Muscle of back (tissue), 3 donors: ENCODE measurements at regions not wholly inside any gene's neighbourhood (a gene's known extent, or its start where the extent isn't known, plus 50 kb on each side); places are given as distances from the start of the nearest gene placed in this dataset.
"Not testable (repeated sequence)": the region's sequence is repeated elsewhere in the genome, so short reads cannot be mapped to it uniquely, and the experiment has no call there.

ENCODE experiments used
- DNase-seq, 3 donors: peaks; one replicate each; pipeline versions ENCODE4 v3.0.0 to v3.0.0-alpha.2; 2013

DNA sequence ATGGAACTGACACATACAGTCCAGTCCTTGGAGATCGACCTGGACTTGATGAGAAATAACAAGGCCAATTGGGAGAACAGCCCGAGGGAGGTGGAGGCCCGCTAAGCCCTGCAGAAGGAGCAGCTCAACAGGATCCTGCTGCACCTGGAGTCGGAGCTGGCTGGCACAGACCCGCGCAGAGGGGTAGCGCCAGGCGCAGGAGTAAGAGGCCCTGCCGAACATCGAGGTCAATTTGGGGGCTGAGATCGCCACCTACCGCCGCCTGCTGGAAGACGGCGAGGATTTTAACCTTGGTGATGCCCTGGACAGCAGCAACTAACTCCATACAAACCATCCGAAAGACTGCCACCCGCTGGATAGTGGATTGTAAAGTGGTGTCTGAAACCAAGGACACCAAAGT, 1610.1 kb upstream of the ACO1 start:
- no peak for DNase-seq

DNA sequence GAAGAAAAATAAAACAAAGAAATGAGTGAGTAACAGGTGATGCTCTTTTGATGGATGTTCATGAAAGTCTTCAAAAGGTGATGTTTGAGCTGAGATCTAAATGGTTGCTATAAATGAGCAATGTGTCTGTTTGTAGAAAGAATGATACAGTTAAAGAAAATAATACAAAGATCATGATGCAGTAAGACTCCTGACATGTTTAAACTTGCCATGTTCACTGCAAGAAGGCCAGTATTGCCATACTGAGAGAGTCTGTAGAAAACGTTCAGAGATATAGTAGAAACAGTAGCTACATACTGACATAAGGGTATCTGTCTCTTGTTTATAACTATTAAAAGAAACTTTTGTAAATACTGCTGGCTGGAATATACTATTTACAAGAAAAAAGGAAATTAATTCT, 1609.2 kb upstream of the ACO1 start:
- DNase-seq = no peak

GRCh38 chr9:30796764-30797163, 1587.7 kb upstream of the ACO1 start:
- no peak for DNase-seq

DNA sequence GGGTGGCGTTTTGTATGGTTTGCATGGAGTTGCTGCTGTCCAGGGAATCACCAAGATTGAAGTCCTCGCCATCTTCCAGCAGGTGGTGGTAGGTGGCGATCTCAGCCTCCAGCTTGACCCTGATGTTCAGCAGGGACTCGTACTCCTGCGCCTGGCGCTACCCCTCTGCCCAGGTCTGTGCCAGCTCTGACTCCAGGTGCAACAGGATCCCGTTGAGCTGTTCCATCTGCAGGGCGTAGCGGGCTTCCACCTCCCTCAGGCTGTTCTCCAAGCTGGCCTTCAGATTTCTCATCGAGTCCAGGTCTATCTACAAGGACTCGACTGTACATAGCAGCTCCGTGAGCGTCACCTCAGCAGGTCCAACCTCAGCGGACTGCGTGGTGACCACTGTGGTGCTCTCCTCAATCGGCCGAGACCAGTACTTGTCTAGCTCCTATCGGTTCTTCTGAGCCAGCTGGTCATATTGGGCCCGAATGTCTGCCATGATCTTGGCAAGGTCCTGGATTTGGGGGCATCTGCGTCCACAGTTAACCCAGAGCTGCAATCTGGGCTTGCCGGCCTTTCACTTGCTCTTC, 1584.8 kb upstream of the ACO1 start:
- no peak for DNase-seq

GRCh38 chr9:30800421-30800820, 1584.0 kb upstream of the ACO1 start:
- DNase-seq = no peak

DNA sequence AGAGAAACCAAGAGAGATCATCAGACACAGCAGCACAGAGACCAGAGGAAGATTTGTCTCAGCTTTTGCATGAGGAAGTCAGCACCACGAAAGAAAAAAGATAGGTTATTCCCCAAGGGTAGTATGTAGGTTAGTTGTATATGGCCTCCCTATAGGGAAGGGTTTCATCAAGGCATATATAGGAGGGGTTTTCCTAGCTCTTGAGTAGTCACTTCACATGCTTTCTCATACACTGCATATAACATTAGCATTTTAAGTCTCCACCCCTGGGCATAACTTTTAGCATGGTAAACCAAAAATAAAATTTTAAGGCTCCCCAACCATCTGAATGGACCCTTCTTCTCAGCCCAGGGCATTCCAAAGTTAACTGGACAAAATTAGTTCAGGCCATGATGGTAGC, 1571.6 kb upstream of the ACO1 start:
- no peak for DNase-seq

- peak in 1 of 3 donors; percentile 13 for DNase-seq
Measured at GRCh38 chr9:30815585-30815984, 1568.9 kb upstream of the ACO1 start.

DNA sequence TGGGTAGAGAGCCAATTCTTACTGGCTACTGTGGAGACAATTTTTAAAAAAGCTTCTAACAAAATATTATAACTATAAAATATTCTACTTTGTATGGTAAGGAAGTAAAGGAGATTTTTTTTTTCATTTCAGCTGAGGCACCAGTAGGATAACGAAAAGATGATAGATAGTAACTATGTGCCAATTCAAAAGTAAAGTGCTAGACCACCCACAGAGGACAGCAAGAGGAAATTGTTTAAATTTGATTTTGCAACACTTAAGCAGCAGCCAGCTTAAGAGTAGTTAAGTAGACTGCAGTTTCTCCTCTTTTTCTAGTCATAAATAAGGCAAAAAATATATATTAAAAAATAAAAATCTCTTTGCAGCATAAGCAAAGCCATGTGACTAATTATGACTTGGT, 1539.3 kb upstream of the ACO1 start:
- no peak for DNase-seq

- peak; percentile 5 to 24 (median 7) for DNase-seq
Measured at GRCh38 chr9:30846651-30847050, 1537.8 kb upstream of the ACO1 start.

DNA sequence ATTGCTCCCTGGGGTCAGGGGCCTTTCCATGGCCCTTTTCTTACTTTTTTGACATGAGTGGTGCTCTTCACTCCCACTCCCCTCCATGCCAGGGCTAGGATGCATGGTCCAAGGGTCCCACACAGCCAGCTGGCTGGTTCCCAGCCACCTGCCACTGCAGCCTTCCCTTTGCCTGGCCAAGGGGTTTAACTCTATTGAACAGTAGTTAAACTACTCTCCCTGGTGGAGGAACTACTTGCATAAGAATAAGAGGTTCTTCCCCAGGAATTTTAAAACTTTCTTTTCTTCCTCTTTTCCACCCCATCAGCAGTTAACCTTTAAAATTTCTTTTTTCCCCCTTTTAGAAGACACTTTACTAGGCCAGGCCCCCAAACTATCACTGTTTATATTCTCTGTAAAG, 1532.8 kb upstream of the ACO1 start:
- no peak for DNase-seq

DNA sequence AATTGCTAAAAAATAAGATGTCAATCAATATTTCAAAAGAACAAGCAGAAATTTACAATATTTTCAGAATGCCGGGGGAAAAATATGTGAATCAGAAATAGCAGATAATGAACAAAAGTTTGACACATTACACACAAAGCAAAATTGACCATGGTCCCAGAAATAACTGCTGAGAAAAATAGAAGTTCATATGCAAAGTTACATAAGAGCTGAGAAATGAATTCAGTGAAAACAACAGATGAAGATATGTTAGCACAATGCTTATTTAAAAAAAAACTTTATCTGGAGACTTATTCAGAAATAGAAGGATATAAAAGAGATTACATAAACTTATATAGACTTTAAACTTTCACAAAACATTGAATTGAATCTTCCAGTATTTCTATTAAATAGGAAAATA, 1483.7 kb upstream of the ACO1 start:
- DNase-seq = peak in 2 of 3 donors; percentile 0 to 6

DNA sequence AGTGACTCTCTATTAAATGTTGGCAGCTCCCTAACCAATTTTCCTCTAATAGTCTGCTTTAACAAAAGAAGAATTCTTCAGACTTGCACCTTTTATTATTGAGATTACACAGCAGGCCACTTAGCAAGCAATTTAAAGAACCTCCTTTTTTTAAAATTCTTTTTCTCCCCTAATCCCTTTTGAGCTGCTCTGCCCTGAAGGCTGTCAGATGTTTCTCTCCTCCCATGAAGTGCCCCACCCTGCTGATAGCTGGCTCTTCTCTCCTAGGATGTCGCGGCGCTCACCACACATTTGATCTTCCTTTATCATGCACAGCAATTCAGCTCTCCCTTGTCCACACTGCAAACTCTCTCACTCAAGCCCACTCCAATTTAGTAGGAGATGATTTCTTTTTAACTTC, 1471.1 kb upstream of the ACO1 start:
- DNase-seq = no peak

- no peak for DNase-seq
Measured at GRCh38 chr9:30915451-30915850, 1469.0 kb upstream of the ACO1 start.

DNA sequence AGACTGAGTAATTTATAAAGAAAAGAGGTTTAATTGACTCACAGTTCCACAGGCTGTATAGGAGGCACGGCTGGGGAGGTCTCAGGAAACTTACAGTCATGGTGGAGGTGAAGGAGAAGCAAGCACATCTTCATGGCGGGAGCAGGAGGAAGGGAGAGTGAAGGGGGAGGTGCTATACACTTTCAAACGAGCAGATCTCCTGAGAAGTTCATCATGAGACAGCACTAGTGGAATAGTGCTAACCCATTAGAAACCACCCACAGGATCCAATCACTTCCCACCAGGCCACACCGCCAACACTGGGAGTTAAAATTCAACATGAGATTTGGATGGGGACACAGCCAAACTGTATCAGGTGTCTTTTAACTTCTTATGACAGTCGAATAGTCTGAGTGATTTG, 1459.3 kb upstream of the ACO1 start:
- DNase-seq = no peak

DNA sequence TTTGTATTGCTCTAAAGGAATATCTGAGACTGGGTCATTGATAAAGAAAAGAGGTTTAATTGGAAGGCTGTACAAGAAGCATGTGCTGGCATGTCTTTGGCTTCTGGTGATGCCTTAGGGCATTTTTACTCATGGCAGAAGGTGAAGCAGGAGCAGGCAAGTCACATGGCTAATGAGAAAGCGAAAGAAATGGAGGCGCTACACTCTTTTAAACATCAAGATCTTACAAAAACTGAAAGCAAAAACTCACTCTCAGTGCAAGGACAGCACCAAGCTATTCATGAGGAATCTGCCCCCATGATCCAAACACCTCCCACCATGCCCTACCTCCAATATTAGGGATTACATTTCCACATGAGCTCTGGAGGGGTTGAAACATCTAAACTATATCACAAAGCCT, 1458.8 kb upstream of the ACO1 start:
- DNase-seq = no peak

- DNase-seq = no peak
Measured at GRCh38 chr9:30928045-30928444, 1456.4 kb upstream of the ACO1 start.

DNA sequence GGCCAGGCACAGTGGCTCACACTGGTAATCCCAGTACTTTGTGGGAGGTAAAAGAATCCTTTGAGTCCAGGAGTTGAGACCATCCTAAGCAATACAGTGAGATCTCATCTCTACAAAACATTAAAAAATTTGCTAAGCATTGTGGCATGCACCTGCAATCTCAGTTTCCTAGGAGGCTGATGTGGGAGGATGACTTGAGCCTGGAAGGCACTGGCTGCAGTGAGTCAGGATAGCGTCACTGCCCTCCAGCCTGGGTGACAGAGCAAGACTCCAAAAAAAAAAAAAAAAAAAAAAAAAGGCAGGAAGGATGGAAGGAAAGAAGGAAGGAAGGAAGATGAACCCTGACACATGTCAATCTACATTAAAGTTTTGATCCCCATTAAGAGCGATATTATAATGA, 1452.2 kb upstream of the ACO1 start:
- DNase-seq = no peak

DNA sequence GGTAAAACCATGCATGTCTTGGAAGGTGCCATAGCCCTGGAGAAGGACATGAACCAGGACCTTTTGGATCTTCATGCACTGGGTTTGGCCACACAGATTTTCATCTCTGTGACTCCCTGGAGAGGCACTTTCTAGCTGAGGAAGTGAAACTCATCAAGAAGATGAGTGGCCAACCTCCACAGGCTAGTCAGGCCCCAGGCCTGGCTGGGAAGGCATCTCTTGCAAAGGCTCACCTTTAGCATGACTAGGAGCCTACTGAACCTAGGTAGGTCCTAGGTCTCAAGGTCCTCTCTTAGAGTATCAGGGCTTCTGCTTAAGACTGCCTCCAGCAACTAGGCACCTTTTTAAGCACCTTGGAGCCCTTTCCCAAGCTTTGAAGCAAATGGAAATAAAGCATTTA, 1448.7 kb upstream of the ACO1 start:
- DNase-seq = no peak

DNA sequence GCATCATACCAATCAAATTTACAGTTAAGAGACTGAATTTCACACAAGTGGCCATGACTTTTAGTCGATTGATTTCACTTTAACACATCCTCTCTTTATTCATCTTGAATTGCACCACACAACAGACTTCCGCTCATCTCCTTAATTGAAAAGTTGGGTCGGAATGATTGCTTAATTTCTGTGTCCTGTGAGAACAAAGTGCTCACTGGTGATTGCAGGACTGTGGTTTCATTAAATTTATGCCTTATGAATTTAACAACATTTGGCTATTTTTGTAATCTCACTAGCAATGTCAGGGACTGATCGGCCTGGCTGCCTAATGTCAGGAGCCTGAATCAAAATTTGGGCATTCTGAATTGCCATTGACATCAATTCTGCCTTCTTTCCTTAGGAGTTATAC, 1447.3 kb upstream of the ACO1 start:
- DNase-seq = no peak

GRCh38 chr9:30942852-30943251, 1441.6 kb upstream of the ACO1 start:
- not testable (repeated sequence) for DNase-seq

DNA sequence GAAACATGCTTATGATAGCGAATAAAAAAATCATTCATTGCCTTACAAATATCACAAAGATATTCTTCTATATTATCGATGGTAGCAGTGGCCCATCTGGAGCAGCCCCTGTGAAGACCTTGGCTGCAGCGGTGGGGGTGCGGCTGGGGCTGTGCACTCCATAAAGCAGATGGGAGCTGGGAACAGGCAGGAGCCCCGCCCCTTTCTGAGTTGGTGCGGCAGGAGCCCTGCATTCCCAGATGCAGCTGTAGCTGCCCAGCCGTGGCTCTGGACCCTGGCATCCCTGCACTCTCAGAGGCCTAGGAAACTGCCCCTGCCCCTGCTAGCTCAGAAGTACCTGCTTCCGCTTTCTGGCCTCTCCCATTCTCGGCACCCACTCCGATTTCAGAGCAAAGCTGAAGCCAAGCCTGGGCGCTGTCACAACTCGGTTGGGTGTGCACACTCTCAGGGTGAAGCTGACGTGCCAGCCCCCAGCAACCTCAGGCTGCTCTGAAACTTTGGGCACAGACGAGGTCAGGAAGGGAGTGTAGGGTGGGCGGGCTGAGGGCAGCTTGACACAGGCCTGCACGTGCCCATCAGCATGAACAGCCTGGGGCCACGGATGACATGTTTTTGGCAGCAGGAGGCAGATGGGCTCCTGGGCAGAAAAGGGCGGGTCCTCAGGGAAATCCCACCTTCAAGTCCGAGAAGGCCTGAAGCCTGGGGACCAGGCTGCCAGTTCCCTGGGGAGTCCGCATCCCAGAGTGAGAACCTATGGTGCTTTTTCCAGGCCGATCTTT, 1440.8 kb upstream of the ACO1 start:
- no peak for DNase-seq

GRCh38 chr9:30944225-30944569, 1440.2 kb upstream of the ACO1 start:
- DNase-seq = no peak

GRCh38 chr9:30944741-30945280, 1439.6 kb upstream of the ACO1 start:
- DNase-seq = no peak

DNA sequence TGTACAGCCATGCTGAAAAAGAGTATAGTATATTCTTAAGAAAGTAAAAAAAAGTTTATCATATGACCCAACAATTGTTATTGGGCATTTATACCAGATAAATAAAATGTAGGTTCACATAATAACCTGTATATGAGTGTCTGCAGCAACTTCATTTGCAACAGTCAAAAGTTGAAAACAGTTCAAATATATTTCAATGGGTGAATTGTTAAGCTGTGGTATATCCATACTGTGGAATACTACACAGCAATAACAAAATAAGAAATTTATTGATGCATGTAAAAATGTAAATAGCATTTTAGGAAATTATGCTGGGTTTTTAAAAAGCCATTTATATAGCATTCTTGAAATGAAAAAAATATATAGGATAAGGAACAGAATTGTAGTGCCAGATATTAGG, 1420.1 kb upstream of the ACO1 start:
- DNase-seq = no peak
